GM21529 (cell line): ENCODE measurements at regions not wholly inside any gene's neighbourhood (a gene's known extent, or its start where the extent isn't known, plus 50 kb on each side); places are given as distances from the start of the nearest gene placed in this dataset.

Experiments used
- ATAC-seq: cut with Tn5 transposase; IDR thresholded peaks from one replicate; pipeline ENCODE4 v1.9.1; 2021; ENCODE audit not compliant: unreplicated experiment

DNA sequence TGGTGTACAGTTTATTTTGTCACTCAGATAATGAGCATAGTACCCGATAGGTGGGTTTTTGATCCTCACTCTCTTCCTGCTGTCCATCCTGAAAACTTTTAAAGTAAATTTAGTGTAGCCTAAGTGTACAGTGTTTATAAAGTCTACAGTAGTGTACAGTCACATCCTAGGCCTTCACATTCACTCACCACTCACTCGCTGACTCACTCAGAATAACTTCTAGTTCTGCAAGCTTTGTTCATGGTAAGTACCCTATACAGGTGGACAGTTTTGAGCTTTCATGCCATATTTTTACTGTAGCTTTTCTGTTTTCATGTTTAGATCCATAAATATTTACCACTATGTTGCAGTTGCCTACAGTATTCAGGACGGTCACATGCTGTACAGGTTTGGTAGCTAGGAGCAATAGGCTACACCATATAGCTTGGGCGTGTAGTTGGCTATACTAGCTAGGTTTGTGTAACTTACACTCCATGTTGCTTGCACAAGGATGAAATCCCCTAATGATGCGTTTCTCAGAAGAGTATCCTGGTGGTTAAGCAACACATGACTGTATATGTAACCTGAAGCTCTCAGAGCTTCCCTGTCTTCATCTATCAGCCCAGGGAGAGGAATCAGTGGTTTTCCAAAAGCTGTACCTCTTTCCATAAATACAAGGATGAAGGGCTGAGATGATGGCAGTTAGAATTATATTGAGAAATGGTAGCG, 87.6 kb upstream of the SLC25A26 start:
- no peak for ATAC-seq

DNA sequence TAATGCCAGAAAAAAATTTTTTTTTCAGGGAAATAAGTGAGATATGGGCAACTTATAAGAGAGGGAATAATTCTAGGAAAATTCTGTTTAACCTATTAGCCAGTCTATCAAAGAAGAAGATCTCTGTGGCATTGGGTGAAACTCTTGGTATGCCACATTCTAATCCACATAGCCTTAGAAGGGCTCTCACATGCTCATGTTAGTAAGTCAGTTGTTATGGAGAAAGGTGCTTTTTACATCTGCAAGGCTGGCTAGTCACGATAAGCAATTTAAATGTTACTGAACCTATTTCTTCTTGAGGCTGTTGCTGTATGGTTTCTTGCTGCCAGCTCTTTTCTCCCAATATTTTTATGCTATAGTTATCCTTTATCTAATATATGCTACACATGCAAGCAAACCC, 89.9 kb upstream of the MAGI1 start:
- ATAC-seq: no peak

DNA sequence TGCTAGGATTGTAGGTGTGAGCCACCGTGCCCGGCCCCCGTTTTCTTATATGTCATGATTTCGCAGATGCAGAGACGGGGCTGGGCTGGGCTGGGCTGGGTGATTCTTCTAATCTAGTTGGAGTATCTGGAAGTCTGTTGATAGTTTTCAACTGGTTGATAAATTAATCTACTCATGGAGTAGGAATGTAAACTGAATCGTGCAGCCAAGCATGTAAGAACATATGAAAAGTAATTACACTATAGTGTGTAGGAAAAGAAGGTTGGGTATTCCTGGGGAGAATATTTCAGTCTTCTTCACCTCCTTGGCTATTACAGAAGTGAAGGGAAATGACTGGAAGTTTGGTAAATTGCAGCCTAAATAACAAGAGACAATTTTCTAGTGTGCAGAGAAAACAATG, 82.6 kb upstream of the MAGI1 start:
- no peak for ATAC-seq

DNA sequence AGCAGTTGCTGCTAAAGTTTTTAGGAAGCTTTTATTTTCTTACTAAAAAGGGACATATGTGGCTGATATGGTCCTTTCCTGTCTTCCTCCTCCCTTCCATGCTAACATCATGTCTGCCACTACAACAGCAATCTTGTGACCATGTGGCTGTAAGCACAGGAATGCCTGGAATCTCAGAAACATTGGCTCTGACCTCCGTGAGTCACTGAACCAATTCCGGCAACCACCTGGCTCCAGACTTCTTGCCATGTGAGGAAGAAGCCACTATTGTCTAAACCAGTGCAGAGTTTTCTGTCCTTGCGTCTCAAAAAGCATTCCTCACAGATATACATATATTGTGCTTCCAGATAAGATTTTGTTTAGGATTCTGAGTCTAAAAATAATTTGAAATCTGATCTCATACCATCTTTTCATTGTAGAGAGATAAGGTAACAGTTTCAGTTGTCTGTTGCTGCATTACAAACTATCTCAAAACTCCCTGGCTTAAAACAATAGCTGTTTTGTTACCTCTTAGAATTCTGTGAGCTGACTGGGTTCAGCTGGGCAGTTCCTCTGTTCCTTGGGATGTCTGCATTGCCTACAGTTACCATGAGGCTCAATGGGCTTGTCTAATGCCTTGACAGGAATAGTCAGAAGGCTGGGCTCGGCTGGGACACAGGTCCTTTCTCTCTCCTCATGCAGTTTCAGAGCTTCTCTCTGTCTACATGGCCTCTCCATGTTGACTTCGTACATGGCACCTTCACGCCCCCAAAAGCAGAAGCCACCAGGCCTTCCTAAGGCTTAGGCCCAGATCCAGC, 77.3 kb upstream of the MAGI1 start:
- no peak for ATAC-seq

DNA sequence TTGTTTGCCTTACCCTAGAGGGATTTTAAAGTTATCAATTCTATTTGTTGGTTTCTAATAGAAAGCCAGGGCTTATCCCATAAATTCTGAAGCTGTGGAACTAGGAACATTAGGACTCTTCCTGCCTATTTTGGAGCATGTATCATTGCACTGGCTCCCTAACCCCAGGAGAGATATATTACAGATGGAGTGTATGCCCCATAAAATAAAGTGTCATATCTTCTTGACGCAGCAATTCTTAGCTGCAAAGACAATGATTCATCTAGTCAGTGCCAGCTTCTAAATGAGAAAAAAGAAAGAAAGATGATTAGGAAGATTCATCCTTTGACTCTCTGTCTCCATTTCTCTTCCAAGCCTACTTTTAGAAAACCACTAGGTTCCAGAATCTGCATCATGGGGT, 74.8 kb upstream of the MAGI1 start:
- no peak for ATAC-seq

DNA sequence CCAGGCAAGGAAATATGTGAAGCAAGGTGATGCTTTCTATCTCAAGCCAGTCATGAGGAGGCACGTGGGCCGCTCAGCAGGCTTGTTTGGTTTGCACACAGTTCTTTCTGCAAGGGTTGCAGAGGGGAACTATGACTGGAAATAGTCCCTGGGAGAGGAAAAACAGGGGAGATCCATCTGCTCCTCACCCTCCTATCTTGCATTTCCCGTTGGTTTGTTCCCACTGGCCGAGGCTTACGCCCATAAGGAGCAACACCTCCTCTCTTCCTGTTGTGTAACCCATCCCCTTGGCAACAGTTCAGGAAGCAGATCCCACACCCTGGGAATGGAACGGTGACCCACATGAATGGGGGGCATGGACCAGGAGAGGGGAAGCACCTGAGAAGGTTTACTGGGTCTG, 72.1 kb upstream of the MAGI1 start:
- no peak for ATAC-seq

DNA sequence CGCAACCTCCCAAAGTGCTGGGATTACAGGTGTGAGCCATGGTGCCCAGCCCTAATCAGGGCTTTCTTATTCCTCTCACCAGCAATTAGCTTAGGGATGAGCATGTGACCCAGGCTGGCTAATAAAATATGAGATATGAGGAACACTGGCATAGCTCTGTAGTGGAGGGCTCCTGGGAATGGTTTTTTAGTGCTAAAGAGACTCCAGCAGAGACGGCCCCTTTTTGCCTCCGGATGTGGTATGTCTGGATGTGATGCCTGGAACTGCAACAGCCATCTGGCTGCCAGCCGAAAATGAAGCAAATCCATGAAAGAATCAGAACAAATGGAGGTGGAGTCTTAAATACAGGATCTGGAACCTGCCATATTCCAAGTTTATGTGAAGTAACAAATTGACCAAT, 69.1 kb upstream of the MAGI1 start:
- no peak for ATAC-seq

DNA sequence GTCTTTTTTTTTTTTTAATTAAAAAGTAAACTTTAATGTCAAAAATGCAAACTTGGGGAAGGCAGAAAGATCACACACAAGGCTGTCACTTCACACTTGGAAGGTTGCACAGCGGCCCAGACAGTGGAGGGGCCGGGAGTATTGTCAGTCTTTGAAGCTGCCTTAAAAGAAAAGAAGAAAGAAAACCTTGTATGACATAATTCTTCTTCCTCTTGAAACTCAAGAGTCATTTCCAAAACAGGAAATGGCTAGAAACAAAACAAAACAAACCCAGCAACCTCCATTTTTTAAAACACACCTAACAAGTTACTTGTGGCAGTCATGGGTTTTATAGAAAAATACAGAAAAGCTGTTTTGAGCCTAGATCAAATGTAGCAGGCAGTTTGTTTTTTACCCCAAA, 68.1 kb upstream of the MAGI1 start:
- peak; percentile 77 for ATAC-seq

DNA sequence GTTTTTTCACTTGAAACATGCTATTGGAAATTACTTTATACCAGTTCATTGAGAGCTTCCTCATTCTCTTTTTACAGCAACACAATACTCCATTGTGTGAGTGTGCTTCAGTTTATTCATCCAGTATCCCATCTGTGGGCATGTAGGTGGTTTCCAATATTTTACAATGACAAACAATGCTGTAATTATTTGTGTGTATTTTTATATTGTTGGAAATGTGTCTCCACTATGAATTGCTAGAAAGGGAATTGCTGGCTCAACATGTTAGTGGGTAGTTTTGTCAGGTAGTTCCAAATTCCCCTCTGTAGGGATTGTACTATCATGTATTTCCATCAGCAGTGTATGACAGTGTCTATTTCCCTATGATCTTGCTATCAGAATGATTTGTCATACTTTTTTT, 65.8 kb upstream of the MAGI1 start:
- no peak for ATAC-seq

DNA sequence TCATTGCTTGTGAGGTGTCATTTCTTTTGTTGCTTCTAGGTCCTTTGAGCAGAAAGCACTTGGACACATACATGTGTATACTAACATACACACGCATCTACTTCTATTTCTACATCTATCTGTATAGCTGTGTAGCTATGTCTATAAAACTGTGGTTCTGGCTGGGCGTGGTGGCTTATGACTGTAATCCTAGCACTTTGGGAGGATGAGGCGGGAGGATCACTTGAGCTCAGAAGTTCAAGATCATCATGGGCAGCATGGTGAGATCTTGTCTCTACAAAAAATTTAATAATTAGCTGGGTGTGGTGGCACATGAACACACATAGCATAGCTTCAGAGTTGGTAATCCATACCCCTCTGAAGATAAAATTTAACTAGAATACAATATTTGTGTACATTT, 65.0 kb upstream of the MAGI1 start:
- ATAC-seq: no peak

DNA sequence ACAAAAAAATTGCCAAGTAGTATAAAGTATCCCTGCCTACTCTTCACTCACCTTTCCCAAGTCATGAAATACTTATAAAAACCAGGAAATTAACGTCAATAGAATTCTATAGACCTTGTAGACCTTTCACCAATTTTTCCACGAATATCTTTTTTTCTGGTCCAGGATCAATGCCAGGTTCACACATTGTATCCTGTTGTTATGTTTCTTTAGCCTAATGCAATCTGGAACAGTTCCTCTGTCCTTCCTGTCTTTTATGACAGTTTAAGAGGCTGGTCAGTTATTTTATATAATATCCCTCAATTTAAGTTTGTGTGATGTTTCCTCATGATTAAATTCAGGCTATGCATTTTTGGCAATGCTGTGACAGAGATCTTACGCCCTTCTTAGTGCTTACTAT, 63.2 kb upstream of the MAGI1 start:
- ATAC-seq: no peak

DNA sequence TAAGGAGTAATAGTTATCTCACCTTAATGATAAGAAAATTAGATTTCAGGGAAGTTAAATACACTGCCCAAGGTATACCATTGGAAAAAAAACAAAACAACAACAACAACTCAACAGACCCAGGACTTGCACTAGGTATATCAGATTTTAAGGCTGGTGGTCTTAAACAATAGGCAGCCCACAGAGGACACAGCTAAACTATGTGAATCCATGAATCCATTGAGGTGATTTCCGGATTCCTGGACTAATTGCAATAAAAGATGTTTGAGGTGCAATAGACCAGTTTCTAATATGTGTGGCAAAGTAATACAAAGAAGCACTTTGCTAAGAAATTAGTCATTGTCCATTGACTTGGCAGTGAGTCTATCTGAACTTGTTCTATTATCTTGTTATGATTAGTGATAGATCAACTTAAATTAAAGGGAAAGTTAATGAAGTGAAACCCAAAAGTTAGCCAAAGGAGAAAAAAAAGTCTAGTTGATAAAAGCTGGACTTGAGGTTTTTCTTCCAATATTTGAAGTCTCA, 60.9 kb upstream of the MAGI1 start:
- ATAC-seq: no peak

DNA sequence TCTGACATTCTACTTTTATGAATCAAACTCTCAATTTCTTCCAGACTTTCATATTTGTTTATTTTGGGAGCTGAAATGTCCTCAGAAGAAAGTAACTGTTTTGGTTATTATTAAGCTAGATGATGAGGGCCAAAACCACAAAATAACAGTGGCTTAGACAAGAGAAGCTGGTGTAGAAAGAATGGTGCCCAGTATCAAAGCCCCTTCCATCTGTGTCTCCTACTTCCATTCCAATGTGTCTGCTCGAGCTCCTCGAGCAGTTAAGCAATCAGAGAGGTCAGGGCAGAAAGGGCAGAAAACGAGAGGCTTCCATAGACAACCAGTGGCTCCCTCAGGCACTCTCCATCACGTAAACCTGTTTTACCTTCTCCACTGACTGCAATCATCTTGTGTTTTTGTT, 59.7 kb upstream of the MAGI1 start:
- no peak for ATAC-seq

DNA sequence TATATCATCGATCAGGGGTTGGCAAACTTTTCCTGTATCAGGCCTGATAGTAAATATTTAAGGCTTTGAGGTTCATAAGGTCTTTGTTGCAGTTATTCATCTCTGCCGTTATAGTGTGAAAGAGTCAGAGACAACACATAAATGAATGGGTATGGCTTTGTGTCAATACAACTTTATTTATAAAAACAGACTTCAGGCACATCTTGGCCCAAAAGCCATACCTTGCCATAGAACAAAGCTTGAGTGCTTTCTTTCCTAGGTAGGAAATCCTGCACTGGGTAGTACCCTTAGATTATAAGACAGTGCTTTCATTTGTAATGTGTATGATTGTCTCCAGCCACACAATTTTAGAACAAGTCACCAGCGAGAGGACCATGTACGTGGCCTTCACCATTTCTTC, 58.9 kb upstream of the MAGI1 start:
- ATAC-seq: no peak

DNA sequence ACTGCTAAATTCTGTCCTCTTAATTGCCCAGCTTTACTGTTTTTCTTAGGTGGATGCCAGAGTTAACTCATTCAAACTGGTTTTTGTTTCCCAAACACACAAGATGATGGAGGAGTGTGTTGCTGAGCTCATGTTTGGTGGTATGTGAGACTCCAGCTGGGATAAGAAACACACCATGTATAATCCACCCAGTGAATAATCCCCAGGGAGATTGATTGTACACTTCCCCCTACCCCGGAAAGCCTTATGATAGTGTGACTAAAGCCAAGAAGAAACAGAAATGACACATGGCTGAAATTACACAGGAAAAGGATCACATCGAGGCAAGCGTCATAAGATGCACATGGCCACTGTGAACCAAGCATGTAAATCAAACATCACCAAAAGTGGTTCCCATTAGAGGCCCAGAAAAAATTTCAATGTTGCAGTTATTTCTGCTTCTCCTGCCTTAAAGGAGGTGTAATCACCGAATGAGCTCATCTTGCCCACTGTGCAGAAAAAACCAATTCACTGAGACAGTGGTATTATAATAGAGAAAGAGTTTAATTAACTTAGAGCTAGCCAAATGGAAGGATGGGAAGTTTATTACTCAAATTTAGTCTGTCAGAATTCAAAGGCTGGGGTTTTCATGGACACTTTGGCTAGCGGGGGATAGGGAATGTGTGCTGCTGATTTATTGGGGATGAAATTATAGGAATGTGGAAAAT, 56.7 kb upstream of the MAGI1 start:
- ATAC-seq: no peak

DNA sequence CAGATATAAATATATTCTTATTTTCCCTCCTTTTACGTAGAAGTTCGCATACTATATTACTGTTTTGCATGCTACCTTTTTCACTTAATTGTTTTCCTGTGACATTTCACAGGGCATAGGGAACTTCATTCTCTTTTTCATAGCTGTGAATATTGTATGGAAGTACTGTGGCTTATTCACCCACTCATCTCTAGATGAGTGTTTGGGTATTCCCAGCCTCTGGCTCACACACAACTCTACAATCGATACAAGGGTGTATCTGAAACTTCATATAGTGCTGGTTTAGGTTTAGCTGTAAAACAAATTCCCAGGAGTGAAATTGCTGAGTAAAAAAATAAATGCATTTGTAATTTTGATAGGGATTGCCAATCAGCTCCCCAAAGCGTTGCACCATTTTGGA, 55.3 kb upstream of the MAGI1 start:
- peak; percentile 72 for ATAC-seq

DNA sequence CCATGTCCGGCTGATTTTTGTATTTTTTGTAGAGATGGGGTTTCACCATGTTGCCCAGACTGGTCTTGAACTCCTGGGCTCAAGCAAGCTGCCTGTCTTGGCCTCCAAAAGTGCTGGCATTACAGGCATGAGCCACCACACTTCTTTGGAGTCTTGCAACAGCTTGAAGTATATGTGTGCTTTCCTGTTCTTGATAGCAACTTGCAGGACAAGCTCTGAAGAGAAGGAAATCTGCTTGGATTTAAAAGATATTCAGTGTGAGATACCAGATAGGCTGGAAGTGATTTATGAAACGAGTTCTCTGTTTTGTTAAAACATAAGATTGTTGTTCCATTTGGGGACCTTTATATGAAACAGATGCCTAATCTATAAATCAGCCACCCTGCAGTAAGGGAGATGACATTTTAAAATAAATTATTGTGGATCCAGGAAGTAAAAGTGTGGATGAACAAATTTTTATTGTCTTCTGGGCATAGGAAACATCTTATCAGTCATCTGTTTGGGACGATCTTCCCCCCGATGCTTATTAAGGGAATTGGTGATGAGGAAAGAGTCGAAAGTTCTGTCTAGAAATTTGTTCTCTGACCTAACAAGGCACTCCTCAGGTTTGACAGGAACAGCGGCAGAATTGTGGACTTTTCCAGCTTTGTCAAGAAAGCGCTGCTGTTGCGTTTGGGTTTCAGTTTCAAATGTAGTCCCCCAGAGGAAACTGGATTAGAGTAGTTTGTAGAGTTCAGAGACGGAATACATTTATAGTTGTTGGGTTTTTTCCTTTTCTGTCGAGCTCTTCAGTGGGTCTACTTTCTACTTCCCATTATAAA, 53.7 kb upstream of the MAGI1 start:
- no peak for ATAC-seq
